ENCODE measurements at regions not wholly inside any gene's neighbourhood (a gene's known extent, or its start where the extent isn't known, plus 50 kb on each side); places are given as distances from the start of the nearest gene placed in this dataset.

GRCh38 chr15:26160343-26160742 lies 297.2 kb upstream of the ATP10A start:
- no peak overlapping the region for H3K4me3 ChIP-seq (ENCODE audit: low read depth, low read length)

DNA sequence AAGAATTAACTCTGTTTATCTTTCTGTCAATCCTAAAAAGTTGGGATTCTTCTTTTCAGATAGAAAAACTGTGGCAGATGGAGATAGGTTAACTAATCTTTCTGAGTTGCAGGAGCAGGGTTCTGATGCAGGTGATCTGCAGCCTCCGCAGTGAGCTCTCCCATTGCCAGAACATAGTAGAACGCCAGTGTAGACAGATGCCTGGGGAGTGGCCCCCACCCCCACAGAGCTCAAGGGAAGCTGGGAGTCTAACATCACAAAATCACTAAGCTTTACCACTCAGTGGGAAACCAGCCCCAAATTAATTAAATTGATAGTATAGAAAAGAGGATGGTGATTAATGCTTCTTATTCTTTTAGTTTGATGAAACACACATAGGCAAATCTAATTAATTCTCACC lies 295.0 kb upstream of the ATP10A start:
- no peak for TF ChIP-seq CTCF (conservative IDR thresholded peaks at IDR 0.05; ENCODE audit: low read depth, low read length)
- DNase-seq (ENCODE audit: low read depth) = no peak
- no peak overlapping the region for H3K4me3 ChIP-seq (ENCODE audit: low read depth, low read length)

More at GRCh38 chr15:26160343-26160742, 297.2 kb upstream of the ATP10A start:
- no peak for TF ChIP-seq CTCF (conservative IDR thresholded peaks at IDR 0.05; ENCODE audit: low read depth, low read length)
- DNase-seq (ENCODE audit: low read depth) = no peak

DNA sequence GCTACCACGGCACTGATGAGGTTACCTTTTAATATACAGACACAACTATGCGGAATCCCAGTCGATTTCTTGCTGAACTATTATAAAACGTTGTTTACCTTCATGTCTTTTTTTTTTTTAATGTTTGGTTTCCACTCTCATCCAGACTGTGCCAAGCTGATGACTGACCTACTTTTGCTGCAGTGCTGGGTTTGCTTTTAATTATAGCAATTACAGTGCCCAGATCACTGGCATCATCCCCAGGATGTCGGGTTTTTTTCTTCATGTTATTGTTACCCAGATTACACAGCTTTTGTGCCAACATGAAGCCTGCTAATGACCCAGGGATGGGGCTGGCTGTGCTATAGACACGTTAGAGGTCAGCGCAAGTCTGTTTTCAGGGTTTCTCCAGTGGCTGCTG lies 294.0 kb upstream of the ATP10A start:
- no peak overlapping the region for H3K4me3 ChIP-seq (ENCODE audit: low read depth, low read length)
- no peak for TF ChIP-seq CTCF (conservative IDR thresholded peaks at IDR 0.05; ENCODE audit: low read depth, low read length)
- DNase-seq (ENCODE audit: low read depth) = no peak

DNA sequence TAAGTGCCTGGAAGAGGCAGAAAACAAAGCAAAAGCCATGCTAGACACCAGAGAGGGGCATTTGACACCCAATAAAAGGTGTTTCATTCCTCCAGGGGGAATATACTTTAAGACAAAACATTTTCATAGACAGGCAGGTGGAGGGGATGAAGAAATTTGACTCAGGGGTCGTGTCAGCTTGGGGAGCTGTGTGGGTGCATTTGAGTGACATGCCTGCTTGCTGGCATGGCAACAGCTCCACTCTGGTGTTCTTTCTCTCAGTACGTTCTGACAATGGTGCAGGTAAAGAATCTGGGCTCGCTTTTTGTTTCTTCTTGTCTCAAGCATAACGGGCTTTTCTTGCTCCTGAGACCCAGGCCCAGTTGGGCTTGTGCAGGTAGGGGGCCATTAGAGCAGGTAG lies 292.9 kb upstream of the ATP10A start:
- no peak for DNase-seq (ENCODE audit: low read depth)
- H3K4me3 ChIP-seq (ENCODE audit: low read depth, low read length) = no peak overlapping the region
- TF ChIP-seq CTCF (conservative IDR thresholded peaks at IDR 0.05; ENCODE audit: low read depth, low read length) = no peak

DNA sequence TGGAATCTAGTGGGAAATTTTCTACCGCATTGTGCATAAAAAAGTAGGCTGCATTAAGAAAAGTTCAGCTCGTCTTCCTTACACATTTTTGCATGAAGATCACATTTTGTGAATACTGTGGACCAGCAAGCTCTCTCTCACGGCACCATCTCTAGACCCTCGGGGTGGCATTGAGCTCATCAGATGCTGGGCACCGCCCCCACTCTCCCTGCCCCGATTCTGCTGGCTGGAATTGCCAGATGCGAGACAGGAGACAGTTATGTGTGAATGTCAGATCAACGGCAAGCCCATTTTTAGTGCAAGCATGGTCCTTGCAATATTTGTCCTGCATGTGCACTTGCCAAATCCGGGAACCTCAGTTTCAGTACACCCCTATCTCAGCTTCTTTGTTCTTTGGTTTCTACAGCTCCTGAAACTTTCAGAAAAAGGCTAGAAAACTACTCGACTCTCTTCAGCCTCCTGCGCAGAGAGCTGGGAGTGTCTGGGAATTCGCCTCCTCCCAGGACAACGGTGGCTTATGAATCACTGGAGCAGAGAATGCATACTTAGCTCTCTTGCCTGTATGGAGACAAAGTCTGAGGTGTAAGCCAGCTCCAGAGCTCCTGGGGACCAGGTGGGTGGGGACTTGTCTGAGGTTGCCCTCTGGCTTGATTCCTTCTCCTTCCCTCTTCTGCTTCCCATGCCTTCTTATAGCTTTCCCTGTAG lies 285.2 kb upstream of the ATP10A start:
- H3K4me3 ChIP-seq (ENCODE audit: low read depth, low read length) = no peak overlapping the region
- TF ChIP-seq CTCF (conservative IDR thresholded peaks at IDR 0.05; ENCODE audit: low read depth, low read length) = no peak

DNA sequence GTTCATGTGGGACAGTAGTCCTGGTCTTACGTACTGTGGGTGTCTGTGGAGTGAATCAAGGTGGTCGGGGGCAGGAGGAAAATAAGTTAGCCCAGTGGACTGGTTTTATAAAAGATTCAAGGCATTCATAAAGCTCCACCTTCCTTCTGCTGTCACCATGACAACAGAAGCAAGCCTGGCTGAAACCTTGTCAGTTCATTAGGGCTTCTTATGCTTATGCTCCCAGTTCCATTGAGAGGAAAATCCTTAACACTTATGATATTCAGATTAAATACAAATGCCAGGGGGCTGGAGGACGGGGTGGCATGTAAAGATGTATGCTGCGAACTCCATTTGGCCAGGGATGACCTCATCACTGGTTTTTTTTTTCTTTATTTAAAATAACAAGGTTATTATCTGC lies 283.1 kb upstream of the ATP10A start:
- no peak for DNase-seq (ENCODE audit: low read depth)
- no peak for TF ChIP-seq CTCF (conservative IDR thresholded peaks at IDR 0.05; ENCODE audit: low read depth, low read length)
- no peak overlapping the region for H3K4me3 ChIP-seq (ENCODE audit: low read depth, low read length)

More for the DNA sequence above, 285.2 kb upstream of the ATP10A start:
- DNase-seq (ENCODE audit: low read depth) = no peak

DNA sequence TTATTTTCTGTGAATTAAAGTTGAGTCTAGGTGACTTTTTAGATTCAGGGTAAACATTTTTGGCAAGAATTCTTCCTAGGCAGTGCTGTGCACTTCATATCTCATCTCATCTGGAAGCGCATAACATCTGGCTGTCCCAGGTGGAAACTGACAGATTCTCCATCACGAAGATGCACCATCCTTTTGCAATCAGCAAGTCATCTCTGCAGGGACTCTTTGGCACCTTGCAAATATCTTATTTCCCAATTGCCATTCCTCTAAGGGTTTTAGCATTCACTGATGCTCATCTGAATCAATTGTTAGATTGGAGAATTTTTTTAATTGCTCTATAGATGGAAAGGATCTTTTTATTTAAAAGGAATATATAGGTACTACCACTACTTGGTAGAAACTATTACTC lies 282.7 kb upstream of the ATP10A start:
- H3K4me3 ChIP-seq (ENCODE audit: low read depth, low read length) = no peak overlapping the region
- no peak for DNase-seq (ENCODE audit: low read depth)
- no peak for TF ChIP-seq CTCF (conservative IDR thresholded peaks at IDR 0.05; ENCODE audit: low read depth, low read length)

Measured in epithelial cell of proximal tubule (primary cell).